ENCODE measurements at regions not wholly inside any gene's neighbourhood (a gene's known extent, or its start where the extent isn't known, plus 50 kb on each side); places are given as distances from the start of the nearest gene placed in this dataset.

- no peak for TF ChIP-seq CTCF (IDR thresholded peaks at IDR 0.05; ENCODE audit: control insufficient read depth, insufficient read depth, low read depth, low read length, missing control alignments)
- H3K4me3 ChIP-seq (ENCODE audit: control insufficient read depth, low read depth, low read length), result no peak overlapping the region
- DNase-seq (ENCODE audit: low read depth), result no peak
These were observed 397.8 kb downstream of the GADD45G start for GRCh38 chr9:90002397-90003271.

- no peak for TF ChIP-seq CTCF (IDR thresholded peaks at IDR 0.05; ENCODE audit: control insufficient read depth, insufficient read depth, low read depth, low read length, missing control alignments)
- H3K4me3 ChIP-seq (ENCODE audit: control insufficient read depth, low read depth, low read length), result no peak overlapping the region
- no peak for DNase-seq (ENCODE audit: low read depth)
These were observed 400.6 kb downstream of the GADD45G start for GRCh38 chr9:90005388-90005787.

GRCh38 chr9:90007516-90008440, 403.0 kb downstream of the GADD45G start:
- no peak overlapping the region for H3K4me3 ChIP-seq (ENCODE audit: control insufficient read depth, low read depth, low read length)
- DNase-seq (ENCODE audit: low read depth), result peak; percentile 21
- TF ChIP-seq CTCF (IDR thresholded peaks at IDR 0.05; ENCODE audit: control insufficient read depth, insufficient read depth, low read depth, low read length, missing control alignments), result no peak

GRCh38 chr9:90009447-90009846, 404.6 kb downstream of the GADD45G start:
- H3K4me3 ChIP-seq (ENCODE audit: control insufficient read depth, low read depth, low read length), result no peak overlapping the region
- DNase-seq (ENCODE audit: low read depth), result no peak

GRCh38 chr9:90010793-90011192, 406.0 kb downstream of the GADD45G start:
- no peak overlapping the region for H3K4me3 ChIP-seq (ENCODE audit: control insufficient read depth, low read depth, low read length)
- TF ChIP-seq CTCF (IDR thresholded peaks at IDR 0.05; ENCODE audit: control insufficient read depth, insufficient read depth, low read depth, low read length, missing control alignments), result no peak
- no peak for DNase-seq (ENCODE audit: low read depth)

More at GRCh38 chr9:90009447-90009846, 404.6 kb downstream of the GADD45G start:
- TF ChIP-seq CTCF (IDR thresholded peaks at IDR 0.05; ENCODE audit: control insufficient read depth, insufficient read depth, low read depth, low read length, missing control alignments), result no peak

GRCh38 chr9:90012949-90013348, 408.1 kb downstream of the GADD45G start:
- DNase-seq (ENCODE audit: low read depth), result no peak
- TF ChIP-seq CTCF (IDR thresholded peaks at IDR 0.05; ENCODE audit: control insufficient read depth, insufficient read depth, low read depth, low read length, missing control alignments), result no peak
- no peak overlapping the region for H3K4me3 ChIP-seq (ENCODE audit: control insufficient read depth, low read depth, low read length)
